ENCODE measurements at regions not wholly inside any gene's neighbourhood (a gene's known extent, or its start where the extent isn't known, plus 50 kb on each side); places are given as distances from the start of the nearest gene placed in this dataset.

GRCh38 chr10:121128164-121128563, 277.0 kb downstream of the WDR11 start:
- Mint-ChIP-seq H3K4me1 (ENCODE audit: low read depth, unreplicated experiment) (no peaks in the 10 kb centered on the region), H3K4me3 (ENCODE audit: unreplicated experiment) (no peak overlapping the region), H3K27me3 (ENCODE audit: insufficient read depth, unreplicated experiment) (no peaks in the 10 kb centered on the region), H3K9me3 (ENCODE audit: unreplicated experiment) (no peaks in the 10 kb centered on the region), H3K36me3 (ENCODE audit: insufficient read depth, unreplicated experiment) (no peaks in the 10 kb centered on the region), H3K27ac (ENCODE audit: unreplicated experiment) (no peak overlapping the region)
- CTCF ChIA-PET: no interaction called here
- no peak for TF ChIP-seq CTCF (IDR thresholded peaks at IDR 0.05; ENCODE audit: insufficient read depth in 1 of 2, low read depth in 1 of 2, low read length in 1 of 2, severe bottlenecking in 1 of 2, unreplicated experiment in 1 of 2)
- no peak for DNase-seq
- no peaks in the 10 kb centered on the region for H3K36me3 ChIP-seq (ENCODE audit: control insufficient read depth, insufficient read depth, low read length)
- POLR2A ChIA-PET: no interaction called here
- intact Hi-C loops (cut with micrococcal nuclease; ENCODE audit: unreplicated experiment): no loop called here
- H3K4me3 ChIP-seq (ENCODE audit: low read depth, low read length): no peak overlapping the region
- H3K4me1 ChIP-seq: peaks cover 14% of the 10 kb centered on the region
- H3K9me3 ChIP-seq: peaks cover 4% of the 10 kb centered on the region; the same call in 1 of the 2 replicates
- BruUV-seq (replicated peaks): no TSS peak
- H3K27me3 ChIP-seq (replicated peaks; ENCODE audit: control insufficient read depth, insufficient read depth, low read length): no peaks in the 10 kb centered on the region

GRCh38 chr10:121129266-121129665, 278.1 kb downstream of the WDR11 start:
- Mint-ChIP-seq H3K27ac (ENCODE audit: unreplicated experiment) (no peak overlapping the region), H3K4me1 (ENCODE audit: low read depth, unreplicated experiment) (no peaks in the 10 kb centered on the region), H3K9me3 (ENCODE audit: unreplicated experiment) (no peaks in the 10 kb centered on the region), H3K27me3 (ENCODE audit: insufficient read depth, unreplicated experiment) (no peaks in the 10 kb centered on the region), H3K36me3 (ENCODE audit: insufficient read depth, unreplicated experiment) (no peaks in the 10 kb centered on the region), H3K4me3 (ENCODE audit: unreplicated experiment) (no peak overlapping the region)
- H3K36me3 ChIP-seq (ENCODE audit: control insufficient read depth, insufficient read depth, low read length): no peaks in the 10 kb centered on the region
- H3K4me3 ChIP-seq (ENCODE audit: low read depth, low read length): no peak overlapping the region
- CTCF ChIA-PET: no interaction called here
- TF ChIP-seq CTCF (IDR thresholded peaks at IDR 0.05; ENCODE audit: insufficient read depth in 1 of 2, low read depth in 1 of 2, low read length in 1 of 2, severe bottlenecking in 1 of 2, unreplicated experiment in 1 of 2): no peak
- BruUV-seq (replicated peaks): no TSS peak
- H3K9me3 ChIP-seq: no peaks in the 10 kb centered on the region
- intact Hi-C loops (cut with micrococcal nuclease; ENCODE audit: unreplicated experiment): no loop called here
- POLR2A ChIA-PET: no interaction called here
- no peaks in the 10 kb centered on the region for H3K27me3 ChIP-seq (replicated peaks; ENCODE audit: control insufficient read depth, insufficient read depth, low read length)
- peaks cover 14% of the 10 kb centered on the region for H3K4me1 ChIP-seq
- no peak for DNase-seq

GRCh38 chr10:121130382-121130781, 279.2 kb downstream of the WDR11 start:
- POLR2A ChIA-PET: no interaction called here
- no peaks in the 10 kb centered on the region for H3K27me3 Mint-ChIP-seq (ENCODE audit: insufficient read depth, unreplicated experiment)
- CTCF ChIA-PET: no interaction called here

More at GRCh38 chr10:121130382-121130781, 279.2 kb downstream of the WDR11 start:
- DNase-seq: no peak
- Histone ChIP-seq H3K4me3 (ENCODE audit: low read depth, low read length) (no peak overlapping the region), H3K9me3 (no peaks in the 10 kb centered on the region), H3K27me3 (replicated peaks; ENCODE audit: control insufficient read depth, insufficient read depth, low read length) (no peaks in the 10 kb centered on the region), H3K4me1 (peaks cover 14% of the 10 kb centered on the region), H3K36me3 (ENCODE audit: control insufficient read depth, insufficient read depth, low read length) (no peaks in the 10 kb centered on the region)
- intact Hi-C loops (cut with micrococcal nuclease; ENCODE audit: unreplicated experiment): no loop called here
- no peak overlapping the region for H3K4me3 Mint-ChIP-seq (ENCODE audit: unreplicated experiment)
- BruUV-seq (replicated peaks): no TSS peak
- H3K4me1 Mint-ChIP-seq (ENCODE audit: low read depth, unreplicated experiment): no peaks in the 10 kb centered on the region
- TF ChIP-seq CTCF (IDR thresholded peaks at IDR 0.05; ENCODE audit: insufficient read depth in 1 of 2, low read depth in 1 of 2, low read length in 1 of 2, severe bottlenecking in 1 of 2, unreplicated experiment in 1 of 2): no peak
- H3K27ac Mint-ChIP-seq (ENCODE audit: unreplicated experiment): no peak overlapping the region
- H3K36me3 Mint-ChIP-seq (ENCODE audit: insufficient read depth, unreplicated experiment): no peaks in the 10 kb centered on the region
- H3K9me3 Mint-ChIP-seq (ENCODE audit: unreplicated experiment): no peaks in the 10 kb centered on the region
